ENCODE measurements at regions not wholly inside any gene's neighbourhood (a gene's known extent, or its start where the extent isn't known, plus 50 kb on each side); places are given as distances from the start of the nearest gene placed in this dataset.
"Not testable (repeated sequence)": the region's sequence is repeated elsewhere in the genome, so short reads cannot be mapped to it uniquely, and the experiment has no call there.

DNA sequence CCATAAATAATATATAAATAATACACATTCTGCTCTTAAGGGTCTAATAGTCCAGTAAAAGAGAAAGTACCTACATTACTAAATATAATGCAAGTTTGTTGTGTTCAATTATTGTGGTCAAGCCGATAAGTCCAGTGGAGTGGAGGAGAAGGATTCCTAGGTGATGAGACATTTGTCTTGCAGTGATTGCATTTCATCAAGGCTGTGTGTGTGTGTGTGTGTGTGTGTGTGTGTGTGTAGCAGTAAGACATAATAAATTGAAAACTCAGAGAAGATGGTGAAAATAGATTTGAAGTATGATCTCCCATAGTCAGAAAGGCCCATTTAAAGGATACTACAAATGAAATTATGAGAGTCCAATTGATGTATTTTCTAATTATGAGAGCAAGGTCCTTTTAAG lies 192.5 kb upstream of the SEMA3C start:
- no peak for DNase-seq

DNA sequence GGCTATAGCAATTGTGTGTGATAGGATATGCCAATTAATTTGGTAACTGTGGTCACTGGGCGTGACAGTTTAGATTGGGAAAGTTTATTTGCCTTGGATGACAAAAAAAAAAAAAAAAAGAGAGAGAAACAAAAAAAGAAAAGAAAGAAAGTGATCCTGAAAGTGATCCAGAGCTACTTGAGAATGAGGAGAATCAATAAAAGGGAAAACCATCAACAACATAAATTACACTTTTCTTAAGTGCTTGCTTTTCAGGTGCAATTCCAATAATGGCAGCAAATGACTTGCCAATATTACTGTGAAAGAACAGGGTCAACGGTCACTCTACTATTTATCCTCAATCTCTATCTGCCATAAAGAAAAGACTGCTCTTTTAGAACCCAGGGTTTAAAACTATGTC lies 191.8 kb upstream of the SEMA3C start:
- DNase-seq, result no peak

DNA sequence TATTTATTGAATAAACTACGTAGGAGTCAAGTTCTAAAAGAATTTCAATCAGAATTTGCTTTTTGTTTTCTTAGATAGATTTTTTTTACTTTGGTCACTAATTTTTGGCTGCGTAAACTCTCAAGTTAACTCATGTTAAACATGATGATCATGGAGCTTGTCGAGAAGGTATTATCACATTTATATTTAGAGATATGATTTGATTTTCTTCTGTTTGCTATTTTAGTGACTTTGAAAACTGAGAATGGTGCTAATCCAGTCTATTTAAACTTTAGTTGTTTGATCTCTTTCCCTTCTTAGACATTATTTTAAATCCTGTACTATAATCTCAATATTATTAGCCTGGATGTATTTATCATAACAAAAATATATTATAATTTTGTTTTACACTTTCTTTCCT lies 179.4 kb upstream of the SEMA3C start:
- no peak for DNase-seq

DNA sequence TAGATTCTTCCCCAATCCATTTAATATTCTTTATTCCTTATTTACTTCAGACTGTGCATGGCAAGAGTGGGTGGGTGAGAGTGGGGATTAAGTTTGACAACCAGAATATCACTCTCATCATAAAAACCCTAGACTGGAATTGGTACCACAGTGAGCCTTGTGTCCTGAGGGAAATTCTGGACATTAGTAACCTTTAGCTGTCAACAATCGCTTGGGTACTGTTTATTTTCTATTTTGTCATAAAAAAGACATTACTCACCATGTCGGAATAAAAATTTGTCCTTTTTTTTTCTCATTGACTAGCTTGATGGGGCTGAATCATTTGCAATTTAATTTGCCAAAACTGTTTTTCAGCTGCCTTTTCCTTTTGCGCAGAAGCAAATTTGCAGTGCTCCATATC lies 176.1 kb upstream of the SEMA3C start:
- DNase-seq, result no peak

DNA sequence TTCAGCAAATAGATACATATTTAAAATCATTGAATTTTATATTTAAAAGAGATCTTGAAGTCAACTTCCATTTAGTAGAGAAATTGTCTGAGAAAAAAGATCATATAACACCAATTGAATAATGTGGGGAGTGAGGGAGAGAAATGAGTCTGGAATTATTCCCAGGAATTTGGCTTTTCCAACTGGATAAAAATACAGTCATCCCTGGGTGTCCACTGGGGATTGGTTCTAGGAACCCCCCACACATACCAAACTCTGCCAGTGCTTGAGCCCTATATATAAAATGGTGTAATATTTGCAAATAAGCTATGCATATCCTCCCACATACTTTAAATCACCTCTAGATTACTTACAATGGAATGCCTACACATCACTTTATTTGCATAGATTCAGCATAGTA lies 162.8 kb upstream of the SEMA3C start:
- no peak for DNase-seq

DNA sequence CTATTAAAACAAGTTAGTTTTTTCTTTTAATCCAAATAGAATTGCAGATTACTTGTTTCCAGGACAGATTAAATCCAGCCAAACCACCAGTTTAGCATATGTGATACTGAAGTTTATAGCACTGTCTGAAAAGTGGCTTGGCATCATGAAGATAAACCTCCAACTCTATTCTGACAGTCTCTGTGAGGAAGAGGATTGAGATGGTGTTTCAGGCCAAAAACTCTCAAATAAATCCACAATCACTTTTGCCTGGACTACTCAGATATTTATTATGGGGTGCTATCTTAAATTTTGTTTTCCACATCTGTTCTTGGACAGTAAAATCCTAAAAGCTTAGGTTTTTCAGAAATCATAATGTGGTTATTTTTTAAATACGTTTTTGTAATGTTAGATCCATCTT lies 161.7 kb upstream of the SEMA3C start:
- no peak for DNase-seq

DNA sequence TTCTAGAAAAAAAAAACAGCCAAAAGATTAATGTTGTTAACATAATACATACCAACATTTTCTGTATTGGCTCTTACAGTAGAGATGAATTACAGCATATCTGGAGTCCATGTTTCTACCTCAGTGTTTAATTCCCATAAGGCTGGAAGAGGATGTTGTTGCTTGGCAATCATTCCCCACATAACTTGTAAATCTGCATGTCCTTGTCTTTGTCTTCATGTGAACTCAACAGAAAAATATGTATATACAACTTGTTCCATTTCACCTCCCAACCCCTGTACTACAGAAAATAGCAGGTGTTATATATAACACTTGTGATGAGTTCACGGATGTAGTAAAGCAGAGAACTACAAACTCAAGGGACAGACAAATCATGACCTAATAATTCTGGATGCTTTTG lies 160.9 kb upstream of the SEMA3C start:
- no peak for DNase-seq

DNA sequence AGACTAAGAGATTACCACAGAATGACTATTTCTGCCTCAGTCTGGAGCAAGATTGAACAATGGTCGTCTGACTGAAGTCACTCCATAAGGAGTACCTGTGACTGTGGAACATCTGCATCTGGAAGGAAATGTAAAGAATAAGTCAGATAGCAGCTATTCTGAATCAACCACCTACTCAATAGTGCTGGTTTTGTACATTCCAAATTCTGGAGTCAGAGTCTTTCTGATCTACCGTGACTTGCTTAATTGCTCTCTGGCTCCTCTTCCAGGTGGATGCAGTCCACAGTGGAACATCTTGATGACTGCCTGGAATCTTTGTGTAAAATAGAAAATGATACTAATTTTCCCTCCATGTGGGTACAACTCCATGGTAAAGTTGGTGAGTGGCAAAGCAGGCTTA lies 156.3 kb upstream of the SEMA3C start:
- no peak for DNase-seq

DNA sequence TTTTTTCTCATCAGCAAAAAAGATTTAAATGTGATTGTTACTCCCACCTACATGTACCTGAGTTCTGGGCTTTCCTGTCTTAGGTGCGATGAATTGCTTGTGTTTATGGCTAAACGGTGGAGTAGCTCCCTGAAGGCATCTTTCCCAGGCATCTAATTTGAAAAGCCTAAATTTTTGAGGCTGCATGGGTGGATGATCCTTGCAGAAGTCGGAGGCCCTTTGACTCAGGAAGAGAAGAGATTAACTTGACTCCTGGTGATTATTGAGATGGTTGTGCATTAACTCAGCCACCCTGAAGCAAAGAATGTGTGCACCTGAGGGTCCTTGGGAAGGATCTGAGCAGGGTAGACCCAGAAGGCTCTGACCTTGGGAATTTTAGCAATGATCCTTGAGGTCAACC lies 155.6 kb upstream of the SEMA3C start:
- DNase-seq, result no peak

DNA sequence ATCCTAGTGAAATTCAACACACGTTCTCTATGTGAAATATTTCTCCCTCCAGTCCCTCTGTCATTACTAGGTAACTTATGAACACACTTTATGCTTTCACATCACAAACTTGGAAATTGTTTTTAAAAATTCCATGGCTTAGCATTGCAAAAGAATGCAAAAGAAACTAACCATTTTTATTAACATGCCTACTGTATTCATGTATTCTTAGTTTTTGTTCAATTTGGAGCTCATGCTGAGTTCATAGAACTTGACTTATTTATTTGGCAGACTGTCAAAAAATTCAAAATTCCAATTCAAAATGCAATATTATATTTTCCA lies 155.0 kb upstream of the SEMA3C start:
- no peak for DNase-seq

DNA sequence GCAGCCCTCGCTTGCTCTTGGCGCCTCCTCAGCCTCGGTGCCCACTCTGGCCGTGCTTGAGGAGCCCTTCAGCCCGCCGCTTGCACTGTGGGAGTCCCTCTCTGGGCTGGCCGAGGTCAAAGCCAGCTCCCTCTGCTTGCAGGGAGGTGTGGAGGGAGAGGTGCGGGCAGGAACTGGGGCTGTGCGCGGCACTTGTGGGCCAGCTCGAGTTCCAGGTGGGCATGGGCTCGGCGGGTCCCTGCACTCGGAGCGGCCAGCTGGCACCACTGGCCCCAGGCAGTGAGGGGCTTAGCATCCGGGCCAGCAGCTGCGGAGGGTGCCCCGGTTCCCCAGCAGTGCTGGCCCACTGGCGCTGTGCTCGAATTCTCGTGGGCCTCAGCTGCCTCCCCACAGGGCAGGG lies 152.1 kb upstream of the SEMA3C start:
- DNase-seq, result no peak

DNA sequence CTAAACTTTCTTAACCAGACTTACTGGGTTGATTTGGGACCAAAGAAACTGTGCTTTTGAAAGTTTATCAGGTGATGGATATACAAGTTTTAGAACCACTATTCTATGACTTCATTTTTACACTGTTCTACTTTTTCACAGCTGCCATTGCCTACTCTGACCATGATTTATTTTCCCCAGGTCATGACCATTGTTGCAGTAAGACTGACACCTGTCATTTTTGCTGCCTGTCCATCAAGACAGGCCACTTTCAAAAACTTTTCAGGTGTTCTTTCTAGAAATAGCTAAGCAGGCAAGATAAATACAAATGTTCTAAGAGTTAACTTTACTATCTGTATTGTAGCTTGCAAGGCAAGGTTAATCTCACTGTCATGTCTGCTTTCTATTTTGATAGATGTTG lies 147.9 kb upstream of the SEMA3C start:
- no peak for DNase-seq

DNA sequence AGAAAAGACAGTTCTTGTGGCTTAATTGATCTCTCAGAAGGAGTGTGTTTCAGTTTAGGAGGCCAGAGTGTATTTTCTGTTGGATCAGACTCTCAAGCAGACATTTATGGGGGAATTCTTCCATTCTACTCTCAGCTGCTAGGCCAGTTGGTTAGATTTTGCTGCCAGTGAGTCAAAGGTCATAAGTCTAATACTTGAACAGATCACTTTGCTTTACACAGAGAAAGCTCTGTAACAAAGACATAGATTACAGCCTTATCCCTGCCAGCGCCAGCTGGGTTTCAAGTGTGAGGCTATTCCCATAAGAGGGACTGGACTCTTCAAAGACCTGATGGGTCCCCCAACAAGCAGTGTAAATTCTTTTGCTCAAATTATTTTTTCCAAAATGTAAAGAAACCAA lies 145.6 kb upstream of the SEMA3C start:
- no peak for DNase-seq

DNA sequence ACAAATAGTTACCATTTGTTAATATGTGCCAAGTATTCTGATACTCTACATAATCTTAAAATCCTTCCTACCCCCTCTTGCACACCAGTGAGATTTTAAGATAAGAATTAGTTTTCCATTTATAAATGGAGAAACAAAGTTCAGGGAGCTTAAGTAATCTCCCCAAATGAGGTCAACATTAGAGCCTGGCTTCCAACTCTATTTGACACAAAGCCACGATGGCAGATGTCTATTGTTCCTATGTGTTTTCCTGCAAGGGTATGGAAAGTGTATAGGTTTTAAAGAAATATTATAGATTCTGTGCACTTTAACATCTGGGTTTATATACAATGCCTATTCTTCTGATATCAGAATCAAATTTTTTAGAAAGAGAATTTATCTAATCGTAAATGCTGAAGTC lies 143.9 kb upstream of the SEMA3C start:
- no peak for DNase-seq

DNA sequence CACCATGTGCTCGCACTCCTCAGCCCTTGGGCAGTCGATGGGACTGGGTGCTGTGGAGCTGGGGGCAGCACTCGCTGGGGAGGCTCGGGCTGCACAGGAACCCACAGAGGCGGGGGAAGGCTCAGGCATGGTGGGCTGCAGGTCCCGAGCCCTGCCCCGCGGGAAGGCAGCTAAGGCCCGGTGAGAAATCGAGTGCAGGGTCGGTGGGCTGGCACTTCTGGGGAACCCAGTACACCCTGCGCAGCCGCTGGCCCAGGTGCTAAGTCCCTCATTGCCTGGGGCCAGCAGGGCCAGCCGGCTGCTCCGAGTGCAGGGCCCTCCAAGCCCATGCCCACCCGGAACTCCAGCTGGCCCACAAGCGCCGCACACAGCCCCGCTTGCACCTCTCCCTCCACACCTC lies 138.6 kb upstream of the SEMA3C start:
- not testable (repeated sequence) for DNase-seq

DNA sequence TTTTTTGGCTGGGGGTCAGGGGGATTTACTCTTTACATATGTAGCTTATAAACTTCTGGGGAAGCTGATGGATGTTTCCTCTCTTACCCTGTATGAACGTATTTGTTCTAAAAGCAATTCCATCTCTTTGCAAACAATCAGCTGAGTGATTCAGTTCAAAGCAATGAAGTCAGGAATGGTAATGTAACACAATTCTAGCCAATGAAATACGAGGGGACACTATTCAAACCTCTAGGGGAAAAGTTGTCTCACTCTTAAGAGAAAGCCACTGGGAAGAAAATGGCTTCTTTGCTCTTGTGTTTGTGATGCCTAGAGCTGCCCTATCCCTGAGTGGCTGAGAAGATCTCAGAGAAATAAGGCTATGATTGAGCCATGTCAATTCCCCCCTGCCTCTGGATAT lies 134.8 kb upstream of the SEMA3C start:
- no peak for DNase-seq

DNA sequence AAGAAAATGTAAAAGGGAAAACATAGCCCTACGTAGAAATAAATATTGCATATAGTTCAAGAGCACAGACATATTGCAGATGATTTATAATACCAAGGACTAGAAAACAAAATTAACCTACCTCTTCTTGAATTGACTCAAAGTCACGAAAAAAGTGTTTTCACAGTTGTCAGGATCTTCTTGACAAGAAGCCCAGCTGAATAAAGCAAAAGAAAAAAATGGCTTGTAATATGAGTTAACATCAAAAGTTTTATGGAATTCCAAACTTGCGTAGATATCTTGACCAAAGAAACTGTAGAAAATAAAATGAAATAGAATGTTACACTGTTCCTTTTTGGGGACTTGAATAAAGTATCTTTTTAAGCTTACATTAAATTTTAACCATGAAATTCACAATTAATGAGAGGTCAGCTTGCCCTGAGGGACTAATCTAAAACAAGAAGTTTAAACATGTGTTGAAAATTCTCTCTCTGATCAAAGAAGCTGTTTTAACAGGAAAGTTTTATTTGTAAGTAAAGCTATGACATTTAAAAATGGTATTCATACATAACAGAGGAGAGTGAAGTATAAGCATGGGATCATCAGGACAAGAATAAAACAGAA lies 133.1 kb upstream of the SEMA3C start:
- DNase-seq, result no peak

DNA sequence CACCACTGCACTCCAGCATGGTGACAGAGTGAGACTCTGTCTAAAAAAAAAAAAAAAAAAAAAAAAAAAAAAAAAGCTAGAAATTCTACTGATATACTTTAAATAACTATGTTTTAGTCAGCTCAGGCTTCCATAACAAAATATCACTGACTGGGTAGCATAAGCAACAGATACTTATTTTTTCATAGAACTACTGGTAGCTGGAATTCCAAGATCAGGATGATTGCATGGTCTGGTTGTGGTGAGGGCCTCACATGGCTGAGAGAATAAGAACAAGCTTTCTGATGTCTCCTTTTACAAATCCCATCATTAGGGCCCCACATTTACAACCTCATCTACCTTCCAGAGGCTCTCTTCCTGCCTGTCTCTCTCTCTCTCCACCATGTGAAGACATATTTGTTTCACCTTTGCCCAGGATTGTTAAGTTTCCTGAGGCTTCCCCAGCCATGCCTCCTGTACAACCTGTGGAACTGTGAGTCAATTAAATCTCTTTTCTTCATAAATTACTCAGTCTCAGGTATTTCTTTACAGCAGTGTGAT lies 126.7 kb upstream of the SEMA3C start:
- no peak for DNase-seq

DNA sequence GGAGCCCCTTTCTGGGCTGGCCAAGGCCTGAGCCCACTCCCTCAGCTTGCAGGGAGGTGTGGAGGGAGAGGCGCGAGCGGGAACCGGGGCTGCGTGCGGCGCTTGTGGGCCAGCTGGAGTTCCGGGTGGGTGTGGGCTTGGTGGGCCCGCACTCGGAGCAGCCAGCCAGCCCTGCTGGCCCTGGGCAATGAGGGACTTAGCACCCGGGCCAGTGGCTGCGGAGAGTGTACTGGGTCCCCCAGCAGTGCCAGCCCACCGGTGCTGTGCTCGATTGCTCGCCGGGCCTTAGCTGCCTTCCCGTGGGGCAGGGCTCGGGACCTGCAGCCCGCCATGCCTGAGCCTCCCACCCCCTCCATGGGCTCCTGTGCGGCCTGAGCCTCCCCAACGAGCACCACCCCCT lies 123.8 kb upstream of the SEMA3C start:
- DNase-seq, result not testable (repeated sequence)

DNA sequence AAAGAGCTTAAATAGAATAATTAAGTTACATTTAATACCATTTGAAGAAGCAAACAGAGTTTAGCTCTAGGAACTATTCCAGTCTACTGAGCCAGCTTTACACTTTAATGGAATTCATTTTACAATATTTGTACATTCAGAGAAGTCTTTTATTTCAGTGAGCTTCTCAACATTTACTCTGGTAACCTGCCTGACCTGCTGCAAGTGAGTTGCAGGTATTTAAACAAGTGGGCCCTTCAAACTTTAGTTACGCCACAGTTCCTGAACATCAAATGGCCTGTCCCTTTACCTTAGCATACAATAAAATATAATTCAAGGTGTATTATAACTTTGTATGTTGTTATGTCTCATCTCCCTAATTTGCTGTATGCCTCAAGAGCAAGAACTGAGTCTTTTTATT lies 121.6 kb upstream of the SEMA3C start:
- no peak for DNase-seq

DNA sequence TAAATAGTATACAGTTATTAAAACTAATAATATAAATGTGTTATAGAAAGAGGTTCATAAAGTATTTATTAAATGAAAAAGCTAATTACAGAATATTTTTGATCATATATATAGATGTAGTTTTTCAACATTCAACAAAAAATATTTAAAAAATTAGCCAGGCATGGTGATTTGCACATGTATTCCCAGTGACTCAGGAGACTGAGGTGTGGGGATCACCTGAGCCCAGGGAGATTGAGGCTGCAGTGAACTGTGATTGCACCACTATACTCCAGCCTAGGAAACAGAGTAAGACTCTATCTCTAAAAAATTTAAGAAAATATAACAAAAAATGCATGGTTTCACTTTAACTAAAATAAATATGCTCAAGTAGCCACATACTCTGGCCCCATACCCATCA lies 118.0 kb upstream of the SEMA3C start:
- no peak for DNase-seq

DNA sequence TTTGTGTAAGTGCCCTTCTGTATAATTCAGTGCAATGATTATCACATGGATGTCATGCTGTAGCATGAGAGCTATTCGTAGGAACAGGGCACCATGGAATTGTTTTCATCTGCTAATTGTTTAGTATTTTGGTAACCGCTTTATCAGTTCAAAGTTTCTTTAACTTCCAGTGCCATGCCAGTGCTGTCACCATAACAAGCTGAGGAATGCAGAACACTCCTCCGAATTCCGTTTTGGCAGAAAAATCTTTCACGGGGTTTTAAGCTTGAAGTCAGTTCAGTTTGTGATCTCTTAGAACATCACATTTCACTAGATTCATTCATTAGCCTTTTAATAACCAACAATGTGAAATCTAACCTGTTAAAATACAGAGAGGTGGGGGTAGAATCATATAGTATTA lies 117.2 kb upstream of the SEMA3C start:
- no peak for DNase-seq

DNA sequence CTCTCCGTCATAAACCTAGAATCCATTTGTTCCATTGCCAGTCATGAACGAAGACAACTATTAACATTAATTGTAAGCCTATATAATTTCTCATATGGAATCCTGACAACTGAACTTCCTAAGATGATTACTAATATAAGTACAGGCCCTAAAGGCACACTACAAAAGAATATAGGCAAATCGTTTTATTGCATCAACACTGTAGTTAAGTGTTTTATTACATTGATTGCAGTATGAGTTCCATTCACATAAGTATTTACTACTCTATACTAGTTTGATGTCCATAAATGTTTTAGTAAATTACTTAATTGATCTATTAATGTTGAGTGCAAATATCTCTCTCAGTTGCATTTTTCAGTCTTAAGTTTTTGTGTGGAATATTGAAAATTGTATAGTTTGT lies 113.1 kb upstream of the SEMA3C start:
- DNase-seq, result no peak

DNA sequence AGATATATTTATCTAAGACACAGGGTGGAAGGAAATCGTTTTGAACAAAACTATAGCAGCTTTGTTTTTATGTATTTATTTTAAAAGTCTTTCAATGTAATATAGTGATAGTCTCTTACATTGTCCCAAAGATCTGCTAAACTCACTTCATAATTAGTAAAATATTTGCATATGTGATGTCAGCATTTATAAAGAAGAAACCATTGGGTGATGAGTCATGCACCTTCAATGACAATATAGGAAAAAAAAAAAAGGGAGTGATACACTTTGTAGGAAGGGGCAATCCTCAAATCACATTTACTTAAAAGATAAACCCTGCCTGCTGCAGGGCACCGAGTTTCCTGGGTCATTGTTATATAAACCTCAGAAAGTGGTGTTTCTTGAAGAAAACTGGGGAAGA lies 112.4 kb upstream of the SEMA3C start:
- no peak for DNase-seq

DNA sequence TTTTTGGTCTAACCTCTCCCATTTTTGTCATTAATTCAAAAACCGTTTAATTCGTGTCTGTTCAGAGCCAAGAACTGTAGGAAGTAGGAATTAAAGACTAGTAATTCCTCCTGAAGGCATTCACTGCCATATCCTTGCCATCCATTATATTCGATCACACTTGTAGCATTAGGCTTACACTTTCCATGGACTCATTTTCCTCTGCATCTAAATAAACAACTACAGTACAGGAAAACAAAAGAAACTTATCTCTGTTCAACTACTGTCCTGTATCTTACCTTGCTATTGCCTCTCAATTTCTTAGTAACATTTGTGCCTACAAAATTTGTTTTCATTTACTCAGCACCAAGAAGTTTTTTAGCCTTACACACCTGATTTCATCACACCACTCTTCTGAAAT lies 111.6 kb upstream of the SEMA3C start:
- no peak for DNase-seq

DNA sequence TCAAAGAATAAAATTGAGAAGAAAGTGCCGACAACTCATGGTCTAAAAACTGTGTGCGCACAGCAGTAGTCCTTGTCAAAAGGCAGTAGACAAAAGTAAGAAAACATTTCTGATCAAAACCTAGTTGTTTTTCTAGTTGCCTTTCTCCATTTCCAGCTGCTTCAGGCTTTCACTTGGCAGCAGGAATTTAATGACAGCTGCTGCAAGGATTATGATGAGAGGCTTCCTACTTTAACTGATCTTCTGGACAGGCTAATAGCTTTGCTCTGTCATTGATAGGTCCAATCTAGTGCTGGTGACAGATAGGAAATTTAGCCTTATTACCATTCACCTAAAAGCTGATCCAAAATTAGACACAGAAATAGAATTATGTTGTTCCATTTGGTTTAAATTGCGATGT lies 110.7 kb upstream of the SEMA3C start:
- DNase-seq, result no peak

Measured in activated gamma-delta T cell (primary cell).